HEK293 (cell line): ENCODE measurements at regions not wholly inside any gene's neighbourhood (a gene's known extent, or its start where the extent isn't known, plus 50 kb on each side); places are given as distances from the start of the nearest gene placed in this dataset.

Experiments
- CTCF ChIA-PET: fragments of 350-600 bp; formaldehyde crosslinking; extraction: SDS; loops from one replicate; lab custom pipeline; 2021; ENCODE audit warnings: antibody characterized with exemption; lab: Yijun Ruan, JAX
- POLR2A ChIA-PET: fragments of 300-600 bp; formaldehyde crosslinking; extraction: SDS; loops from one replicate; lab custom pipeline; 2020; ENCODE audit warnings: antibody characterized with exemption, inconsistent platforms; lab: Yijun Ruan, JAX
- H3K27ac ChIP-seq: fragments of 200-500 bp; sonication (Bioruptor generic); 2 replicates; pipeline ENCODE4 v1.5.1; 2014; ENCODE audit warnings: low read depth, low read length, control low read depth, inconsistent platforms; ENCODE audit errors: extremely low read depth
- H3K36me3 ChIP-seq, 2 experiments: fragments of 200-500 bp in 1 of 2; sonication (Bioruptor generic) in 1 of 2; 1 replicate in 1 of 2; 2 replicates in 1 of 2; pipeline ENCODE4 v1.5.1; 2014 to 2017; ENCODE audit warnings: inconsistent platforms in 2 of 2, low read length in 2 of 2; ENCODE audit not compliant: control insufficient read depth in 2 of 2, insufficient read depth in 1 of 2
- H3K4me1 ChIP-seq: fragments of 200-500 bp; sonication (Bioruptor generic); 2 replicates; pipeline ENCODE4 v1.5.1; 2014; ENCODE audit warnings: mild to moderate bottlenecking, low read length, inconsistent platforms; ENCODE audit not compliant: control insufficient read depth, insufficient read depth
- H3K4me3 ChIP-seq: 2 replicates; pipeline ENCODE4 v1.5.1; 2011; ENCODE audit warnings: low read depth, mild to moderate bottlenecking, control low read depth, low read length, moderate library complexity
- H3K9me3 ChIP-seq: fragments of 200-500 bp; sonication (Bioruptor generic); 2 replicates; pipeline ENCODE4 v1.5.1; 2014; ENCODE audit warnings: low read depth, low read length, inconsistent platforms; ENCODE audit not compliant: control insufficient read depth, insufficient read depth
- BCL11A ChIP-seq: fragments of 450-650 bp; formaldehyde crosslinking; IDR thresholded peaks from 2 replicates; pipeline ENCODE4 v1.5.1; 2016; ENCODE audit warnings: low read depth, missing biosample characterization, missing genetic modification characterization
- EGR2 ChIP-seq: fragments of 450-650 bp; formaldehyde crosslinking; IDR thresholded peaks from 2 replicates; pipeline ENCODE4 v1.5.1; 2016; ENCODE audit warnings: low read depth, missing biosample characterization, missing genetic modification characterization
- KLF7 ChIP-seq: fragments of 450-650 bp; formaldehyde crosslinking; IDR thresholded peaks from 2 replicates; pipeline ENCODE4 v1.5.1; 2016; ENCODE audit warnings: missing biosample characterization, missing genetic modification characterization, borderline replicate concordance
- KLF9 ChIP-seq: fragments of 450-650 bp; formaldehyde crosslinking; IDR thresholded peaks from 2 replicates; pipeline ENCODE4 v1.5.1; 2016; ENCODE audit warnings: missing biosample characterization, missing genetic modification characterization, low read depth
- OSR2 ChIP-seq: fragments of 450-650 bp; formaldehyde crosslinking; IDR thresholded peaks from 2 replicates; pipeline ENCODE4 v1.5.1; 2016; ENCODE audit warnings: missing biosample characterization, missing genetic modification characterization
- ZBTB1 ChIP-seq: fragments of 450-650 bp; formaldehyde crosslinking; IDR thresholded peaks from 2 replicates; pipeline ENCODE4 v1.5.1; 2016; ENCODE audit warnings: missing biosample characterization, missing genetic modification characterization
- ZBTB26 ChIP-seq: fragments of 450-650 bp; formaldehyde crosslinking; optimal IDR thresholded peaks from 2 replicates; pipeline ENCODE3; 2016; ENCODE audit warnings: missing biosample characterization, mild to moderate bottlenecking, missing genetic modification characterization
- ZBTB8A ChIP-seq: fragments of 450-650 bp; formaldehyde crosslinking; IDR thresholded peaks from 2 replicates; pipeline ENCODE4 v1.5.1; 2016; ENCODE audit warnings: missing biosample characterization, missing genetic modification characterization
- ZNF132 ChIP-seq: fragments of 450-650 bp; formaldehyde crosslinking; IDR thresholded peaks from 2 replicates; pipeline ENCODE4 v1.5.1; 2017; ENCODE audit warnings: missing biosample characterization, missing genetic modification characterization, borderline replicate concordance
- ZNF148 ChIP-seq: fragments of 450-650 bp; formaldehyde crosslinking; IDR thresholded peaks from 2 replicates; pipeline ENCODE4 v1.5.0; 2017; ENCODE audit warnings: missing biosample characterization, missing genetic modification characterization, borderline replicate concordance
- ZNF2 ChIP-seq: fragments of 450-650 bp; formaldehyde crosslinking; IDR thresholded peaks from 2 replicates; pipeline ENCODE4 v1.5.1; 2016; ENCODE audit warnings: missing biosample characterization, missing genetic modification characterization
- ZNF221 ChIP-seq: fragments of 450-650 bp; formaldehyde crosslinking; IDR thresholded peaks from 2 replicates; pipeline ENCODE4 v1.5.1; 2017; ENCODE audit warnings: missing biosample characterization, missing genetic modification characterization, borderline replicate concordance
- ZNF302 ChIP-seq: fragments of 450-650 bp; formaldehyde crosslinking; IDR thresholded peaks from 2 replicates; pipeline ENCODE4 v1.5.1; 2016; ENCODE audit warnings: missing biosample characterization, missing genetic modification characterization, low read depth
- ZNF311 ChIP-seq: fragments of 450-650 bp; formaldehyde crosslinking; IDR thresholded peaks from 2 replicates; pipeline ENCODE4 v1.5.1; 2017; ENCODE audit warnings: missing biosample characterization, missing genetic modification characterization, borderline replicate concordance
- ZNF335 ChIP-seq: fragments of 450-650 bp; formaldehyde crosslinking; conservative IDR thresholded peaks from 2 replicates; pipeline ENCODE4 v1.5.1; 2016; ENCODE audit warnings: missing biosample characterization, missing genetic modification characterization
- ZNF366 ChIP-seq: fragments of 450-650 bp; formaldehyde crosslinking; conservative IDR thresholded peaks from 2 replicates; pipeline ENCODE4 v1.5.1; 2016; ENCODE audit warnings: missing biosample characterization, missing genetic modification characterization
- ZNF394 ChIP-seq: fragments of 450-650 bp; formaldehyde crosslinking; IDR thresholded peaks from 2 replicates; pipeline ENCODE4 v1.5.1; 2016; ENCODE audit warnings: missing biosample characterization, missing genetic modification characterization, mild to moderate bottlenecking, moderate library complexity, borderline replicate concordance
- ZNF48 ChIP-seq: fragments of 450-650 bp; formaldehyde crosslinking; IDR thresholded peaks from 2 replicates; pipeline ENCODE4 v1.5.1; 2016; ENCODE audit warnings: missing biosample characterization, missing genetic modification characterization
- ZNF514 ChIP-seq: fragments of 450-650 bp; formaldehyde crosslinking; IDR thresholded peaks from 2 replicates; pipeline ENCODE4 v1.5.1; 2016; ENCODE audit warnings: missing biosample characterization, missing genetic modification characterization
- ZNF610 ChIP-seq: fragments of 450-650 bp; formaldehyde crosslinking; IDR thresholded peaks from 2 replicates; pipeline ENCODE4 v1.5.1; 2016; ENCODE audit warnings: missing biosample characterization, missing genetic modification characterization, borderline replicate concordance
- ZNF621 ChIP-seq: fragments of 450-650 bp; formaldehyde crosslinking; IDR thresholded peaks from 2 replicates; pipeline ENCODE4 v1.5.1; 2017; ENCODE audit warnings: missing biosample characterization, missing genetic modification characterization
- ZNF629 ChIP-seq: fragments of 450-650 bp; formaldehyde crosslinking; IDR thresholded peaks from 2 replicates; pipeline ENCODE4 v1.5.1; 2017; ENCODE audit warnings: missing biosample characterization, missing genetic modification characterization
- ZNF791 ChIP-seq: fragments of 450-650 bp; formaldehyde crosslinking; IDR thresholded peaks from 2 replicates; pipeline ENCODE4 v1.5.1; 2016; ENCODE audit warnings: missing biosample characterization, missing genetic modification characterization
- ZSCAN30 ChIP-seq: fragments of 450-650 bp; IDR thresholded peaks from 2 replicates; pipeline ENCODE4 v1.5.1; 2018; ENCODE audit warnings: missing biosample characterization, mild to moderate bottlenecking, missing genetic modification characterization, moderate library complexity
- TF ChIP-seq, protein P1 (sequence below): fragments of 450-650 bp; formaldehyde crosslinking; IDR thresholded peaks from 2 replicates; pipeline ENCODE4 v1.5.1; 2016; ENCODE audit warnings: missing biosample characterization, missing genetic modification characterization
- TF ChIP-seq, protein P2 (sequence below): fragments of 450-650 bp; IDR thresholded peaks from 2 replicates; pipeline ENCODE4 v1.5.1; 2018; ENCODE audit warnings: missing biosample characterization, mild to moderate bottlenecking, missing genetic modification characterization

DNA sequence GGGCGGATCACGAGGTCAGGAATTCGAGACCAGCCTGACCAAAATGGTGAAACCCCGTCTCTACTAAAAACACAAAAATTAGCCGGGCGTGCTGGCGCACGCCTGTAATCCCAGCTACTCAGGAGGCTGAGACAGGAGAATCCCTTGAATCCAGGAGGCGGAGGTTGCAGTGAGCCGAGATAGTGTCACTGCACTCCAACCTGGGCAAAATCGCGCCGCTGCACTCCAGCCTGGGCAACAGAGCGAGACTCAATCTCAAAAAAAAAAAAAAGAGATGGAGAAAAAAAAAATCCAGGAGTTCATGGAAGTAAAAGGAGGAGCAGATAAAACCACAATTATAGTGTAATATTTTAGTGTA is 76.3 kb upstream of the ZNF184 start (continued):
- TF ChIP-seq ZNF2 (tag by site-specific recombination) (0 out of 2 replicates have a peak, but pooled peaks have one; percentile 39), ZBTB26 (peak; percentile 21), ZBTB8A (tag by site-specific recombination) (peak; percentile 11; the same call in 1 of the 2 replicates), ZNF335 (tag by site-specific recombination) (peak; percentile 47), KLF7 (tag by site-specific recombination) (0 out of 2 replicates have a peak, but pooled peaks have one; percentile 27), ZNF629 (tag by site-specific recombination) (0 out of 2 replicates have a peak, but pooled peaks have one; percentile 21), ZNF394 (tag by site-specific recombination) (peak; percentile 26; the same call in 1 of the 2 replicates), BCL11A (peak; percentile 39; the same call in 1 of the 2 replicates), ZNF610 (tag by site-specific recombination) (0 out of 2 replicates have a peak, but pooled peaks have one; percentile 37)

- Histone ChIP-seq H3K36me3 (no peaks in the 10 kb centered on the region), H3K4me3 (peak overlapping the region; percentile 61), H3K9me3 (no peaks in the 10 kb centered on the region), H3K27ac (peak overlapping the region; percentile 40; the same call in 1 of the 2 replicates), H3K4me1 (no peaks in the 10 kb centered on the region)
- POLR2A ChIA-PET = interaction anchor here (0.9 to 1.3 kb wide), 4 partner anchors 47 to 205 kb away, joined by 3 to 5 read pairs (median 4); no protein-coding TSS in a partner anchor
- CTCF ChIA-PET = interaction anchor here (0.6 to 1.7 kb wide), 7 partner anchors 27 to 205 kb away, joined by 3 to 9 read pairs (median 3); no protein-coding TSS in a partner anchor
- TF ChIP-seq ZNF621 (no peak), ZNF221 (no peak), ZBTB8A (tag by site-specific recombination) (peak; percentile 51), ZNF132 (tag by site-specific recombination) (no peak), ZNF514 (no peak), ZBTB1 (tag by site-specific recombination) (no peak), ZNF791 (tag by site-specific recombination) (no peak), ZNF311 (no peak), ZSCAN30 (tag by site-specific recombination) (peak; percentile 78; the same call in 1 of the 2 replicates), EGR2 (tag by site-specific recombination) (no peak), KLF9 (tag by site-specific recombination) (no peak), OSR2 (tag by site-specific recombination) (no peak), ZNF48 (no peak), ZNF394 (tag by site-specific recombination) (peak; percentile 46; the same call in 1 of the 2 replicates), ZNF302 (no peak), ZNF148 (no peak), ZNF335 (tag by site-specific recombination) (peak; percentile 50; the same call in 1 of the 2 replicates), ZNF366 (tag by site-specific recombination) (peak; percentile 24; the same call in 1 of the 2 replicates)
- TF ChIP-seq, protein P1, sequence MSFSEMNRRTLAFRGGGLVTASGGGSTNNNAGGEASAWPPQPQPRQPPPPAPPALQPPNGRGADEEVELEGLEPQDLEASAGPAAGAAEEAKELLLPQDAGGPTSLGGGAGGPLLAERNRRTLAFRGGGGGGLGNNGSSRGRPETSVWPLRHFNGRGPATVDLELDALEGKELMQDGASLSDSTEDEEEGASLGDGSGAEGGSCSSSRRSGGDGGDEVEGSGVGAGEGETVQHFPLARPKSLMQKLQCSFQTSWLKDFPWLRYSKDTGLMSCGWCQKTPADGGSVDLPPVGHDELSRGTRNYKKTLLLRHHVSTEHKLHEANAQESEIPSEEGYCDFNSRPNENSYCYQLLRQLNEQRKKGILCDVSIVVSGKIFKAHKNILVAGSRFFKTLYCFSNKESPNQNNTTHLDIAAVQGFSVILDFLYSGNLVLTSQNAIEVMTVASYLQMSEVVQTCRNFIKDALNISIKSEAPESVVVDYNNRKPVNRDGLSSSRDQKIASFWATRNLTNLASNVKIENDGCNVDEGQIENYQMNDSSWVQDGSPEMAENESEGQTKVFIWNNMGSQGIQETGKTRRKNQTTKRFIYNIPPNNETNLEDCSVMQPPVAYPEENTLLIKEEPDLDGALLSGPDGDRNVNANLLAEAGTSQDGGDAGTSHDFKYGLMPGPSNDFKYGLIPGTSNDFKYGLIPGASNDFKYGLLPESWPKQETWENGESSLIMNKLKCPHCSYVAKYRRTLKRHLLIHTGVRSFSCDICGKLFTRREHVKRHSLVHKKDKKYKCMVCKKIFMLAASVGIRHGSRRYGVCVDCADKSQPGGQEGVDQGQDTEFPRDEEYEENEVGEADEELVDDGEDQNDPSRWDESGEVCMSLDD (tag by site-specific recombination) = peak; percentile 80
- TF ChIP-seq, protein P2, sequence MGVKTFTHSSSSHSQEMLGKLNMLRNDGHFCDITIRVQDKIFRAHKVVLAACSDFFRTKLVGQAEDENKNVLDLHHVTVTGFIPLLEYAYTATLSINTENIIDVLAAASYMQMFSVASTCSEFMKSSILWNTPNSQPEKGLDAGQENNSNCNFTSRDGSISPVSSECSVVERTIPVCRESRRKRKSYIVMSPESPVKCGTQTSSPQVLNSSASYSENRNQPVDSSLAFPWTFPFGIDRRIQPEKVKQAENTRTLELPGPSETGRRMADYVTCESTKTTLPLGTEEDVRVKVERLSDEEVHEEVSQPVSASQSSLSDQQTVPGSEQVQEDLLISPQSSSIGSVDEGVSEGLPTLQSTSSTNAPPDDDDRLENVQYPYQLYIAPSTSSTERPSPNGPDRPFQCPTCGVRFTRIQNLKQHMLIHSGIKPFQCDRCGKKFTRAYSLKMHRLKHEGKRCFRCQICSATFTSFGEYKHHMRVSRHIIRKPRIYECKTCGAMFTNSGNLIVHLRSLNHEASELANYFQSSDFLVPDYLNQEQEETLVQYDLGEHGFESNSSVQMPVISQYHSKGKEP (tag by site-specific recombination) = peak; percentile 82
Measured at GRCh38 chr6:27547157-27548075, 74.5 kb upstream of the ZNF184 start.
